Fibroblast of lung (primary cell): ENCODE measurements at regions not wholly inside any gene's neighbourhood (a gene's known extent, or its start where the extent isn't known, plus 50 kb on each side); places are given as distances from the start of the nearest gene placed in this dataset.

Source experiments
- DNase-seq, 2 donors: peaks; one replicate each; pipeline versions ENCODE4 v3.0.0 to v3.0.0-alpha.2; 2010; ENCODE audit warnings: low read depth in 2 of 2
- H2AFZ ChIP-seq: 2 replicates; pipeline ENCODE4 v1.5.1; 2012; ENCODE audit warnings: low read length, control low read depth, inconsistent platforms
- H3K27ac ChIP-seq: 2 replicates; pipeline ENCODE4 v1.5.1; 2011; ENCODE audit warnings: low read length, control low read depth; ENCODE audit not compliant: insufficient read depth
- H3K27me3 ChIP-seq: 2 replicates; pipeline ENCODE4 v1.5.1; 2011; ENCODE audit warnings: mild to moderate bottlenecking, low read length; ENCODE audit not compliant: control insufficient read depth, insufficient read depth
- H3K36me3 ChIP-seq: 2 replicates; pipeline ENCODE4 v1.5.1; 2011; ENCODE audit warnings: low read length; ENCODE audit not compliant: control insufficient read depth, insufficient read depth
- H3K4me1 ChIP-seq: 2 replicates; pipeline ENCODE4 v1.5.1; 2011; ENCODE audit warnings: low read length; ENCODE audit not compliant: control insufficient read depth, insufficient read depth; ENCODE audit errors: extremely low read depth
- H3K4me2 ChIP-seq: 2 replicates; pipeline ENCODE4 v1.5.1; 2011; ENCODE audit warnings: low read length, control low read depth; ENCODE audit not compliant: insufficient read depth; ENCODE audit errors: extremely low read depth
- H3K4me3 ChIP-seq, 4 experiments: fragments of 200-600 bp in 1 of 4; sonication (generic) in 1 of 4; replicated peaks in 1 of 4; 2 replicates each; pipeline ENCODE4 v1.5.1; 2011 to 2016; ENCODE audit warnings: low read length in 4 of 4, low read depth in 3 of 4, mild to moderate bottlenecking in 3 of 4, control low read depth in 2 of 4, inconsistent platforms in 1 of 4, mixed read lengths in 1 of 4; ENCODE audit not compliant: insufficient read depth in 1 of 4; ENCODE audit errors: control extremely low read depth in 1 of 4
- H3K79me2 ChIP-seq: 2 replicates; pipeline ENCODE4 v1.5.1; 2012; ENCODE audit warnings: mild to moderate bottlenecking, low read length, inconsistent platforms; ENCODE audit not compliant: control insufficient read depth, insufficient read depth
- H3K9ac ChIP-seq: 2 replicates; pipeline ENCODE4 v1.5.1; 2011; ENCODE audit warnings: mild to moderate bottlenecking, low read length, control low read depth; ENCODE audit not compliant: insufficient read depth
- H3K9me3 ChIP-seq: 2 replicates; pipeline ENCODE4 v1.5.1; 2012; ENCODE audit warnings: low read depth, low read length; ENCODE audit not compliant: control insufficient read depth, insufficient read depth
- H4K20me1 ChIP-seq: 2 replicates; pipeline ENCODE4 v1.5.1; 2011; ENCODE audit warnings: low read length; ENCODE audit not compliant: control insufficient read depth, insufficient read depth; ENCODE audit errors: extremely low read depth
- EZH2 ChIP-seq: IDR thresholded peaks from 2 replicates; pipeline ENCODE4 v1.5.1; 2012; ENCODE audit warnings: low read length, control low read depth, mild to moderate bottlenecking; ENCODE audit errors: missing control alignments
- TF ChIP-seq, protein P1 (sequence below), 2 donors: IDR thresholded peaks in 1 of 2; conservative IDR thresholded peaks in 1 of 2; 1 replicate in 1 of 2; 2 replicates in 1 of 2; pipeline ENCODE4 v1.5.1; 2011 to 2012; ENCODE audit warnings: low read length in 2 of 2, control low read depth in 1 of 2, inconsistent platforms in 1 of 2, low read depth in 1 of 2, mild to moderate bottlenecking in 1 of 2

DNA sequence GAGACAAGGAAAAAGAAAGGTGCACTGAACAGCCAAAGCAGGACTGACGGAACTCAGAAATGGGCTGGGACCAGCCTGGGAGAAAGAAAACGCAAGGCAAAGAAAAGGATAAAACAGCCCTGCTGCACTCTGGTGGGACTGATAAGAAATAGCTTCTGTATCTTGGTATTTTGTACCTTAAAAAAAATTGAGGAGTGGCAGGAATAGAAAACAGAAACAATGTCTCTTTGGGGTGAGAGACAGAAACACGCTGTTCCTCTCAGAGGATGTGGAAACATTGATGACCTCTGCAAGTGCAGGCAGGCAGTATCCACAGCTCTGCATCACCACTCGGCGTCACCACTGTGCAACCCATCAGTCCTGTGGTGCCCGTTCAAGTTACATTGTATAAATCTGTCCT lies 152.5 kb upstream of the SPRY1 start:
- Histone ChIP-seq H3K36me3 (no peaks in the 10 kb centered on the region), H3K4me3 (no peak overlapping the region), H3K79me2 (no peaks in the 10 kb centered on the region), H3K9ac (no peak overlapping the region), H3K27ac (no peak overlapping the region), H3K4me2 (no peak overlapping the region), H3K27me3 (no peaks in the 10 kb centered on the region), H2AFZ (no peak overlapping the region), H4K20me1 (no peaks in the 10 kb centered on the region), H3K9me3 (no peaks in the 10 kb centered on the region), H3K4me1 (no peaks in the 10 kb centered on the region)
- peak in 1 of 2 donors; percentile 58 for DNase-seq
- TF ChIP-seq, protein P1, sequence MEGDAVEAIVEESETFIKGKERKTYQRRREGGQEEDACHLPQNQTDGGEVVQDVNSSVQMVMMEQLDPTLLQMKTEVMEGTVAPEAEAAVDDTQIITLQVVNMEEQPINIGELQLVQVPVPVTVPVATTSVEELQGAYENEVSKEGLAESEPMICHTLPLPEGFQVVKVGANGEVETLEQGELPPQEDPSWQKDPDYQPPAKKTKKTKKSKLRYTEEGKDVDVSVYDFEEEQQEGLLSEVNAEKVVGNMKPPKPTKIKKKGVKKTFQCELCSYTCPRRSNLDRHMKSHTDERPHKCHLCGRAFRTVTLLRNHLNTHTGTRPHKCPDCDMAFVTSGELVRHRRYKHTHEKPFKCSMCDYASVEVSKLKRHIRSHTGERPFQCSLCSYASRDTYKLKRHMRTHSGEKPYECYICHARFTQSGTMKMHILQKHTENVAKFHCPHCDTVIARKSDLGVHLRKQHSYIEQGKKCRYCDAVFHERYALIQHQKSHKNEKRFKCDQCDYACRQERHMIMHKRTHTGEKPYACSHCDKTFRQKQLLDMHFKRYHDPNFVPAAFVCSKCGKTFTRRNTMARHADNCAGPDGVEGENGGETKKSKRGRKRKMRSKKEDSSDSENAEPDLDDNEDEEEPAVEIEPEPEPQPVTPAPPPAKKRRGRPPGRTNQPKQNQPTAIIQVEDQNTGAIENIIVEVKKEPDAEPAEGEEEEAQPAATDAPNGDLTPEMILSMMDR (conservative IDR thresholded peaks at IDR 0.05 in 1 of 2, IDR thresholded peaks at IDR 0.05 in 1 of 2; ENCODE audit: low read depth in 1 of 2, low read length in 2 of 2) = peak in 1 of 2 donors; percentile 11
- no peak for TF ChIP-seq EZH2

DNA sequence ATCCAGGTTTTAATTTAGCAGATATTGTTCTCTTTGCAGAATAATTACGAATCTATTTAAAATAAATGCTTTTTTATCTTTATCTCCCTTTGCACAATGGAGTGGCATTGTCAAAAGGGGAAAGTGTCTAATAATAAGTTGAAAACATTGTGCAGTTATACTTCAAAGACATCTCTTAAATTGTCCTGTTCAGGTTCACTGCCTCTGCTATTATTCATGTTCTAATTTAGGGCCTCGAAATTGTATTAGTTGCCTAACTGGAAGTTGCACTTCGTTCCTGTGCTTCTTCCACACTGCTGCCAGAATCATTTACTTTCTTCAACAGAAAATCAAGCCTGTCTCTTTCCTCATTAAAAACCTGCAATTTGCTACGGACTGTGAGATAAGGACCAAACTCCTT lies 150.5 kb upstream of the SPRY1 start:
- H3K27me3 ChIP-seq = no peaks in the 10 kb centered on the region
- H3K36me3 ChIP-seq = no peaks in the 10 kb centered on the region
- H3K9ac ChIP-seq = no peak overlapping the region
- no peak for DNase-seq
- H3K27ac ChIP-seq = no peak overlapping the region
- no peak overlapping the region for H2AFZ ChIP-seq
- H3K79me2 ChIP-seq = no peaks in the 10 kb centered on the region
- TF ChIP-seq, protein P1 (conservative IDR thresholded peaks at IDR 0.05 in 1 of 2, IDR thresholded peaks at IDR 0.05 in 1 of 2; ENCODE audit: low read depth in 1 of 2, low read length in 2 of 2) = no peak
- TF ChIP-seq EZH2 = no peak
- H3K4me2 ChIP-seq = no peak overlapping the region
- no peaks in the 10 kb centered on the region for H4K20me1 ChIP-seq
- no peaks in the 10 kb centered on the region for H3K9me3 ChIP-seq
- no peak overlapping the region for H3K4me3 ChIP-seq
- H3K4me1 ChIP-seq = no peaks in the 10 kb centered on the region

DNA sequence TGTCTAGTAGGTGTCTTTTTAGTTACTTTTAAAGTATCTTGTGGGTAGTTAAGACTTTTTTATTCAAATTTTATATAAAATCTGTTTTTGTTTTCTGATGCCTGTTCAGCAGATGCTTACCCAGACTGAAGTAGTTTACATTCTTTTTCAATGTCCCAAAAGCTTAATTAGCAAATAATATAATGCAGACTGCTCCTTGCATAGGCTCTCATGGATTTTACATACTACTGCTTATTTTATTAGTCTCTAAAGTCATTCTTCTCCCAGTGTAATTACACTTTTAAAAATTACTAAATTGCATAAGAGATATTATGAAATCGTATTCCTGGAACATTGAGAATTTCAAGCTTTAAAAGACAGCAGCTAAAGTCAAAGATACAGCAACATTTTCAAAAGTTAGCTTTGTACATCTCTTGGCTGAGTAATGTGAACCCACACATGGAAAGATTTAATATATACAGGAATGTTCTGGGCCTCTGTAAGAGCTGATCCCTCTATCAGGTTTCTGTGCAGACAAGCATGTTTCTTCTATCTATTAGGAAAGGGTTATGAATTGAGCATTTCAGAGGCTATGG lies 148.4 kb upstream of the SPRY1 start:
- Histone ChIP-seq H3K36me3 (no peaks in the 10 kb centered on the region), H3K27me3 (no peaks in the 10 kb centered on the region), H3K9me3 (no peaks in the 10 kb centered on the region), H3K4me1 (no peaks in the 10 kb centered on the region), H3K4me3 (no peak overlapping the region), H3K27ac (no peak overlapping the region), H3K4me2 (no peak overlapping the region), H4K20me1 (no peaks in the 10 kb centered on the region), H3K9ac (no peak overlapping the region), H2AFZ (no peak overlapping the region), H3K79me2 (no peaks in the 10 kb centered on the region)
- TF ChIP-seq, protein P1 (conservative IDR thresholded peaks at IDR 0.05 in 1 of 2, IDR thresholded peaks at IDR 0.05 in 1 of 2; ENCODE audit: low read depth in 1 of 2, low read length in 2 of 2) = no peak
- TF ChIP-seq EZH2 = no peak
- peak in 1 of 2 donors; percentile 66 for DNase-seq
